ENCODE measurements at regions not wholly inside any gene's neighbourhood (a gene's known extent, or its start where the extent isn't known, plus 50 kb on each side); places are given as distances from the start of the nearest gene placed in this dataset.

- H3K27ac ChIP-seq, result no peak overlapping the region
- TF ChIP-seq, protein P1, sequence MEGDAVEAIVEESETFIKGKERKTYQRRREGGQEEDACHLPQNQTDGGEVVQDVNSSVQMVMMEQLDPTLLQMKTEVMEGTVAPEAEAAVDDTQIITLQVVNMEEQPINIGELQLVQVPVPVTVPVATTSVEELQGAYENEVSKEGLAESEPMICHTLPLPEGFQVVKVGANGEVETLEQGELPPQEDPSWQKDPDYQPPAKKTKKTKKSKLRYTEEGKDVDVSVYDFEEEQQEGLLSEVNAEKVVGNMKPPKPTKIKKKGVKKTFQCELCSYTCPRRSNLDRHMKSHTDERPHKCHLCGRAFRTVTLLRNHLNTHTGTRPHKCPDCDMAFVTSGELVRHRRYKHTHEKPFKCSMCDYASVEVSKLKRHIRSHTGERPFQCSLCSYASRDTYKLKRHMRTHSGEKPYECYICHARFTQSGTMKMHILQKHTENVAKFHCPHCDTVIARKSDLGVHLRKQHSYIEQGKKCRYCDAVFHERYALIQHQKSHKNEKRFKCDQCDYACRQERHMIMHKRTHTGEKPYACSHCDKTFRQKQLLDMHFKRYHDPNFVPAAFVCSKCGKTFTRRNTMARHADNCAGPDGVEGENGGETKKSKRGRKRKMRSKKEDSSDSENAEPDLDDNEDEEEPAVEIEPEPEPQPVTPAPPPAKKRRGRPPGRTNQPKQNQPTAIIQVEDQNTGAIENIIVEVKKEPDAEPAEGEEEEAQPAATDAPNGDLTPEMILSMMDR (IDR thresholded peaks at IDR 0.05), result no peak
- TF ChIP-seq POLR2A (IDR thresholded peaks at IDR 0.05) (no peak), EP300 (IDR thresholded peaks at IDR 0.05) (no peak)
- DNase-seq (ENCODE audit: low spot score in 2 of 2), result no peak
- H3K27me3 ChIP-seq, result no peaks in the 10 kb centered on the region
- H3K9me3 ChIP-seq, result peaks cover 0 to 5% (median 0%) of the 10 kb centered on the region in 4 donors
- no peaks in the 10 kb centered on the region for H3K36me3 ChIP-seq
- peaks cover 0 to 16% (median 5%) of the 10 kb centered on the region in 4 donors for H3K4me1 ChIP-seq
- WGBS, 2 donors, result 73 to 76% methylated on average over 3 of the region's 3 CpGs
- no peak overlapping the region for H3K4me3 ChIP-seq
These were observed 120.4 kb upstream of the RIPOR2 start for GRCh38 chr6:25056130-25056529.

DNA sequence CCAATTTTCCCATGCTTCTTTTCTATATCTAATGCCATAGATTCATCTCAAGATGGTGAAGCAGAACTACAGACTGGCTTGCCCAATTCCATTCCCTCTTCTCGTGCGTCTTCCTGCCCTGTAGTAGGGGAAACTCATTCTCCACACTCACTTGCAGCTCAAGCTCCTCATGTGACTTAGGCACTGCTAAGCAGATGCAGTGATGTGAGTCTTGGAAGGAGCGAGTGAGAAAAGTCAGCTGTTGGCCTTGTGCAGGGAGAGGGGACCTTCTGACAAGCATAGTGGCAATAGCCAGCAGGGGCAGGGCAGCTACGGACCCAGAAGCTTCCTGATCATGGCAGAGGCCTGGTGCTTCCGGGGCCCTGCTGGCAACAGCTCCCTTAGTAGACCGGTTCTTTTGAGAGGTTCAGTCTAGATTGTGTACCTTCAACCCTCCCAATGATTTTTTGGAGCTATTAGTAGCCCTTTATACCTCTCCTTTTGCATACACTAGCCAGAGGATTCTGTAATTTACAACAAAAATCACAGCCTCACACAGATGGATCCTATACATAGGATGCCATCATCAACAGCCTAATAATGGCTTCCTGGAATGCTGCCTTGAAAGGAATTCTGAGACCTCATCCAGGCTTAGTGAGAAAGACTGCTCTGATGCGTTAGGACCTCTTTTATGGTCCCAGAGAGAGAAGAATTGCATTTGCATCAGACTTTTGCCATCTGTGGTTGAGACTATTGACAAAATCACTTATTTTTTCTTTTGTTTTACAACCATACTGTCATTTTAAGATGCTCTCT, 121.5 kb upstream of the RIPOR2 start:
- peaks cover 0 to 28% (median 5%) of the 10 kb centered on the region in 4 donors for H3K4me1 ChIP-seq
- no peak overlapping the region for H3K27ac ChIP-seq
- H3K36me3 ChIP-seq, result no peaks in the 10 kb centered on the region
- H3K9me3 ChIP-seq, result peaks cover 0 to 5% (median 0%) of the 10 kb centered on the region in 4 donors
- 87 to 89% methylated on average over 7 of the region's 7 CpGs for WGBS, 2 donors
- TF ChIP-seq POLR2A (IDR thresholded peaks at IDR 0.05) (no peak), EP300 (IDR thresholded peaks at IDR 0.05) (no peak)
- TF ChIP-seq, protein P1 (IDR thresholded peaks at IDR 0.05), result no peak
- H3K4me3 ChIP-seq, result no peak overlapping the region
- H3K27me3 ChIP-seq, result no peaks in the 10 kb centered on the region
- no peak for DNase-seq (ENCODE audit: low spot score in 2 of 2)

DNA sequence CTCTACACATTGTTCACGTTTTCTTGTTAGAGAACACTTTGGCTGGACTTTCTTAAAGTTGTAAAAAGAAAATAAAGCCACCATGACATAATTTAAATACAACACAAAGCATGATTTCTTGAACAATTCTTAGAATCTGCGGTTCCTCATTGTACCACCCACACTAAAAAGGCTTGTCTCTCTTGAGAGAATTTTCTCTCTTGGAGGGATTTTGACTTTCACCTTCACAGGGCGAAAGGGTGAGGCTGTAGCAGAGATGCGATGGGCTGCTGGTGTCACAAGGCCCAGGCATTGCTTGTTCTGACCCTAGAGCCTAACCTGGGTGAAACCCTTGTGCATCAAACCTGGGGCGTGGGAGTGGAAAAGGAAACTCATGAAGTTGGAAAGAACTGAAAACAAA, 122.7 kb upstream of the RIPOR2 start:
- Histone ChIP-seq H3K4me1 (peaks cover 0 to 32% (median 3%) of the 10 kb centered on the region in 4 donors), H3K27me3 (no peaks in the 10 kb centered on the region), H3K27ac (no peak overlapping the region), H3K9me3 (peaks cover 0 to 5% (median 0%) of the 10 kb centered on the region in 4 donors), H3K4me3 (no peak overlapping the region), H3K36me3 (no peaks in the 10 kb centered on the region)
- WGBS, 2 donors, result 69 to 73% methylated on average over 5 of the region's 5 CpGs
- DNase-seq (ENCODE audit: low spot score in 2 of 2), result no peak
- TF ChIP-seq EP300 (IDR thresholded peaks at IDR 0.05) (no peak), POLR2A (IDR thresholded peaks at IDR 0.05) (no peak)
- TF ChIP-seq, protein P1 (IDR thresholded peaks at IDR 0.05), result no peak

DNA sequence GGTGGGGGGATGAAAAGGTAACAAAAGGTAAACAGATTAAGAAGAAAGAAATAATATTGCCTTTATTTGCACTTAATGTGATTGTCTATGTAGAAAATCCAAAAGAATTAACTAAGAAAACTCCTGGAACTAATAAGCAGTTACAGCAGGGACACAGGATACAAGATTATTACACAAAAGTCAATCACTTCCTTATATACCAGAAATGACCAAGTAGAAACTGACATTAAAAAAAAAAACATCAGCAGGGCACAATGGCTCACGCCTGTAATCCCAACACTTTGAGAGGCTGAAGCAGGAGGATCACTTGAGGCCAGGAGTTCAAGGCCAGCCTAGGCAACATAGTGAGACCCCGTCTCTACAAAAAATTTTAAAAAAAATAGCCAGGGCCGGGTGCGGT, 123.2 kb upstream of the RIPOR2 start:
- WGBS, 2 donors, result 93 to 96% methylated on average over 4 of the region's 4 CpGs
- H3K36me3 ChIP-seq, result no peaks in the 10 kb centered on the region
- TF ChIP-seq EP300 (IDR thresholded peaks at IDR 0.05), result no peak
- TF ChIP-seq POLR2A (IDR thresholded peaks at IDR 0.05), result no peak
- TF ChIP-seq, protein P1 (IDR thresholded peaks at IDR 0.05), result no peak
- H3K9me3 ChIP-seq, result peaks cover 0 to 5% (median 0%) of the 10 kb centered on the region in 4 donors
- DNase-seq (ENCODE audit: low spot score in 2 of 2), result no peak
- H3K4me1 ChIP-seq, result peaks cover 0 to 29% (median under 1%) of the 10 kb centered on the region in 4 donors
- no peaks in the 10 kb centered on the region for H3K27me3 ChIP-seq
- H3K4me3 ChIP-seq, result no peak overlapping the region
- no peak overlapping the region for H3K27ac ChIP-seq

- Histone ChIP-seq H3K4me3 (no peak overlapping the region), H3K9me3 (peaks cover 0 to 5% (median 0%) of the 10 kb centered on the region in 4 donors), H3K27ac (no peak overlapping the region), H3K4me1 (peaks cover 0 to 17% (median 0%) of the 10 kb centered on the region in 4 donors), H3K36me3 (no peaks in the 10 kb centered on the region), H3K27me3 (no peaks in the 10 kb centered on the region)
- TF ChIP-seq, protein P1 (IDR thresholded peaks at IDR 0.05), result no peak
- no peak for TF ChIP-seq EP300 (IDR thresholded peaks at IDR 0.05)
- no peak for TF ChIP-seq POLR2A (IDR thresholded peaks at IDR 0.05)
- WGBS, 2 donors, result 84 to 89% methylated on average over 2 of the region's 2 CpGs
- DNase-seq (ENCODE audit: low spot score in 2 of 2), result no peak
These were observed 124.8 kb upstream of the RIPOR2 start for GRCh38 chr6:25060522-25060921.
